Mesothelial cell of epicardium (in vitro differentiated cells): ENCODE measurements at regions not wholly inside any gene's neighbourhood (a gene's known extent, or its start where the extent isn't known, plus 50 kb on each side); places are given as distances from the start of the nearest gene placed in this dataset.

ENCODE experiments used
- DNase-seq, 2 experiments: peaks; one replicate each; pipeline ENCODE4 v3.0.0; 2021; ENCODE audit warnings: low spot score in 2 of 2; ENCODE audit not compliant: unreplicated experiment in 2 of 2
- H3K27ac Mint-ChIP-seq: 2 replicates; pipeline ENCODE4 v1.8.0; 2021; ENCODE audit warnings: mixed read lengths
- H3K27me3 Mint-ChIP-seq: 2 replicates; pipeline ENCODE4 v1.8.0; 2021; ENCODE audit warnings: low read depth, mixed read lengths
- H3K36me3 Mint-ChIP-seq: 2 replicates; pipeline ENCODE4 v1.8.0; 2021; ENCODE audit warnings: mixed read lengths
- H3K4me1 Mint-ChIP-seq: 2 replicates; pipeline ENCODE4 v1.8.0; 2021; ENCODE audit warnings: mixed read lengths
- H3K4me3 Mint-ChIP-seq: 2 replicates; pipeline ENCODE4 v1.8.0; 2021; ENCODE audit warnings: mild to moderate bottlenecking, moderate library complexity, mixed read lengths
- H3K9me3 Mint-ChIP-seq: 2 replicates; pipeline ENCODE4 v1.8.0; 2021; ENCODE audit warnings: mixed read lengths
- TF ChIP-seq, protein P1 (sequence below): fragments of 200-600 bp; sonication (generic); IDR thresholded peaks from one replicate; pipeline ENCODE4 v1.5.0; 2021; ENCODE audit warnings: antibody characterized with exemption; ENCODE audit not compliant: unreplicated experiment

DNA sequence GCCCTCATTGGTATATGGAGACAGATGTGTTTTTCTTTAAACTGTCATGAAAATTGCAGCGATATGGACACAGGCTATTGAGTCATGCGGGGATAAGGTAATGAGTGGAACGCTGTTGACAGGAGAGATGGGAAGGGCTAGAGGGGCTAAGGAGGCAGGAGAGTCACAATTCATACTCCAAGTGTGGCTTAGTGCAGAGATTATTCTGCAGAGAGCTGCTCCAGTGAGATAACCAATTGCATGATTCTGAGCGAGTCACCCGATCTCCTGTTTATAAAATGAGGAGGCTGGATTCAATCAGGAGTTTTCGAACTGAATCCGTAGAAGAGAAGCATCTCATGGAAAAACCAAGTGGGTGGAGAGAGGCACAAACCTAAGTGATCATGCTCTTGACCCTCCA, 106.4 kb upstream of the PLEKHG7 start:
- H3K4me1 Mint-ChIP-seq = peaks cover 3% of the 10 kb centered on the region
- peaks cover 8% of the 10 kb centered on the region for H3K36me3 Mint-ChIP-seq
- no peaks in the 10 kb centered on the region for H3K27me3 Mint-ChIP-seq
- H3K9me3 Mint-ChIP-seq = peaks cover 19% of the 10 kb centered on the region
- no peak overlapping the region for H3K4me3 Mint-ChIP-seq
- TF ChIP-seq, protein P1, sequence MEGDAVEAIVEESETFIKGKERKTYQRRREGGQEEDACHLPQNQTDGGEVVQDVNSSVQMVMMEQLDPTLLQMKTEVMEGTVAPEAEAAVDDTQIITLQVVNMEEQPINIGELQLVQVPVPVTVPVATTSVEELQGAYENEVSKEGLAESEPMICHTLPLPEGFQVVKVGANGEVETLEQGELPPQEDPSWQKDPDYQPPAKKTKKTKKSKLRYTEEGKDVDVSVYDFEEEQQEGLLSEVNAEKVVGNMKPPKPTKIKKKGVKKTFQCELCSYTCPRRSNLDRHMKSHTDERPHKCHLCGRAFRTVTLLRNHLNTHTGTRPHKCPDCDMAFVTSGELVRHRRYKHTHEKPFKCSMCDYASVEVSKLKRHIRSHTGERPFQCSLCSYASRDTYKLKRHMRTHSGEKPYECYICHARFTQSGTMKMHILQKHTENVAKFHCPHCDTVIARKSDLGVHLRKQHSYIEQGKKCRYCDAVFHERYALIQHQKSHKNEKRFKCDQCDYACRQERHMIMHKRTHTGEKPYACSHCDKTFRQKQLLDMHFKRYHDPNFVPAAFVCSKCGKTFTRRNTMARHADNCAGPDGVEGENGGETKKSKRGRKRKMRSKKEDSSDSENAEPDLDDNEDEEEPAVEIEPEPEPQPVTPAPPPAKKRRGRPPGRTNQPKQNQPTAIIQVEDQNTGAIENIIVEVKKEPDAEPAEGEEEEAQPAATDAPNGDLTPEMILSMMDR = no peak
- no peak for DNase-seq
- H3K27ac Mint-ChIP-seq = no peak overlapping the region

GRCh38 chr12:92595663-92596062, 107.1 kb upstream of the PLEKHG7 start:
- Mint-ChIP-seq H3K27ac (no peak overlapping the region), H3K36me3 (peaks cover 5% of the 10 kb centered on the region), H3K4me1 (peaks cover 3% of the 10 kb centered on the region), H3K27me3 (no peaks in the 10 kb centered on the region), H3K4me3 (no peak overlapping the region), H3K9me3 (peaks cover 11% of the 10 kb centered on the region)
- TF ChIP-seq, protein P1 = no peak
- no peak for DNase-seq

DNA sequence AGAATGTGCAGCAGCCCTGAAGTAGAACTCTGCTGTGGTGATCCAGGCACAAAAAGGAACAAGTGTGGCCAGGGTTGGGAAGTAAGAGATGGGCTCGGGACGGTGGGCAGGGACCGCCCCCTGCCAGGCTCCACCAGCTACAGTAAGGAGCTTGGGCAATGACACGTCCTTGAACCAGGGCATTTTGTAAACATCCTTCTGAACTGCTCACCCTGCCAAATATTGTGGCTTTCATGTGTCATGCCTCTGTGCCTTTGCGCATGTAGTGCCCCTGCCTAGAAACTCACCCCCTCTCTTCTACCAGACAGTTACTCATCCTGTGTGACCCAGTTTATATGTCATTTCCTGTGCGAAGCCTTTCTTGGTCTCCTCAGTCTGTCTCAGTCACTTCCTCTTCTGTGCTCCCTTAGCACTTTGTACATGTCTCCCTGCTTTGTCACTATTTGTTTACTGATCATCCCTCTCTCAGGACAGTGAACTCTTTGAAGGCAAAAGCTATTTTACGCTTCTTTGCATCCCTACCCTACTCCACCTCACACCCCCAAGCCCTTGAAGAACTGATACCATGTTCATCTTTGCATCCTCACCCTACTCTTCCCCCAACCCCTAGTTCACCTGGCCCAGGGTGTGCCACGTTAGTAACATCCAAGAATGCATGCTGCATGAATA, 108.9 kb upstream of the PLEKHG7 start:
- DNase-seq = no peak
- Mint-ChIP-seq H3K27me3 (no peaks in the 10 kb centered on the region), H3K36me3 (no peaks in the 10 kb centered on the region), H3K4me1 (peaks cover 3% of the 10 kb centered on the region), H3K9me3 (no peaks in the 10 kb centered on the region), H3K27ac (no peak overlapping the region), H3K4me3 (no peak overlapping the region)
- TF ChIP-seq, protein P1 = no peak

DNA sequence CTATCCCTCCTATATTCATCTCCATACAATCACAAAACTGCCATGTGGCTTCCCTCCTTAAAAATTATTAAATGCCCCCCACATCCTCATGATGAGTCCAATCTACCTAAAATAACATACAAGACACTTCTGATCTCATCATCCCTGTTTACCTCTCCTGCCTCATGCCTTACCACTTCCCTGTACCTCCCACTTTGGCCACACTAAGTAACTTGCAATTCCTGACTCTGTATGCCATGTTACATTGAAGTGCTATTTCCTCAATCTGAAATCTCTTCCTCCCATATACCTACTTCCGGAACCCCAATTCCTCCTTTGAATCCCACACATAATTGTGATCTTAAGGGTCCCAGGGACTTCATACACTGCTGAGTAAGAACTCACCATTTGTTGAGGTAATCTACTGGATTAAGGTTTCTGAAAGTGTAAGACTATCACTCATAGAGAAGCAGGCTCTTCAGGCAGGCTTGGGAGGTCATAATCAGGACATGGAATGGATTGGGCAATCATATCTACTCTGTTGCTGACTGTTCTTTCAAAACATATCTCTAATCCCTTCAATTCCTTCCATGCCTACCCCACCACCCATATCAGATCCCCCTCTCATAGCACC, 117.6 kb upstream of the PLEKHG7 start:
- Mint-ChIP-seq H3K9me3 (peaks cover 14% of the 10 kb centered on the region), H3K27ac (no peak overlapping the region), H3K27me3 (no peaks in the 10 kb centered on the region), H3K4me3 (no peak overlapping the region), H3K4me1 (no peaks in the 10 kb centered on the region), H3K36me3 (no peaks in the 10 kb centered on the region)
- TF ChIP-seq, protein P1 = no peak
- DNase-seq = no peak

- peaks cover 14% of the 10 kb centered on the region for H3K9me3 Mint-ChIP-seq
- DNase-seq = no peak
- no peaks in the 10 kb centered on the region for H3K27me3 Mint-ChIP-seq
- no peak overlapping the region for H3K27ac Mint-ChIP-seq
- H3K4me3 Mint-ChIP-seq = no peak overlapping the region
- H3K4me1 Mint-ChIP-seq = no peaks in the 10 kb centered on the region
- no peaks in the 10 kb centered on the region for H3K36me3 Mint-ChIP-seq
- TF ChIP-seq, protein P1 = no peak
These were observed 118.9 kb upstream of the PLEKHG7 start for GRCh38 chr12:92583910-92584309.
